HG03175 (cell line): ENCODE measurements at regions not wholly inside any gene's neighbourhood (a gene's known extent, or its start where the extent isn't known, plus 50 kb on each side); places are given as distances from the start of the nearest gene placed in this dataset.

Experiments
- ATAC-seq: cut with Tn5 transposase; IDR thresholded peaks from one replicate; pipeline ENCODE4 v1.9.1; 2021; ENCODE audit warnings: mild to moderate bottlenecking, moderate library complexity; ENCODE audit not compliant: unreplicated experiment

GRCh38 chr12:24233519-24234246, 284.2 kb upstream of the SOX5 start:
- no peak for ATAC-seq

GRCh38 chr12:24232531-24232930, 283.1 kb upstream of the SOX5 start:
- no peak for ATAC-seq

- ATAC-seq = peak; percentile 88
These were observed 281.8 kb upstream of the SOX5 start for GRCh38 chr12:24231298-24231697.

GRCh38 chr12:24230061-24230701, 280.7 kb upstream of the SOX5 start:
- ATAC-seq = no peak

GRCh38 chr12:24229031-24229700, 279.7 kb upstream of the SOX5 start:
- ATAC-seq = no peak

GRCh38 chr12:24228371-24228770, 278.9 kb upstream of the SOX5 start:
- no peak for ATAC-seq

GRCh38 chr12:24227551-24227950, 278.1 kb upstream of the SOX5 start:
- ATAC-seq = no peak

GRCh38 chr12:24226745-24227350, 277.4 kb upstream of the SOX5 start:
- no peak for ATAC-seq

GRCh38 chr12:24224401-24224800, 274.9 kb upstream of the SOX5 start:
- no peak for ATAC-seq

- no peak for ATAC-seq
These were observed 274.5 kb upstream of the SOX5 start for GRCh38 chr12:24223926-24224325.

- ATAC-seq = no peak
These were observed 273.5 kb upstream of the SOX5 start for GRCh38 chr12:24222968-24223367.

- no peak for ATAC-seq
These were observed 263.0 kb upstream of the SOX5 start for GRCh38 chr12:24212496-24212895.

GRCh38 chr12:24206621-24207020, 257.2 kb upstream of the SOX5 start:
- no peak for ATAC-seq

GRCh38 chr12:24201258-24201970, 251.9 kb upstream of the SOX5 start:
- ATAC-seq = peak; percentile 36

- ATAC-seq = peak; percentile 39
These were observed 250.5 kb upstream of the SOX5 start for GRCh38 chr12:24200010-24200409.

- peak; percentile 35 for ATAC-seq
These were observed 249.6 kb upstream of the SOX5 start for GRCh38 chr12:24198936-24199671.

GRCh38 chr12:24198070-24198469, 248.6 kb upstream of the SOX5 start:
- no peak for ATAC-seq

- ATAC-seq = no peak
These were observed 248.1 kb upstream of the SOX5 start for GRCh38 chr12:24197532-24197931.

- no peak for ATAC-seq
These were observed 245.6 kb upstream of the SOX5 start for GRCh38 chr12:24195063-24195462.

GRCh38 chr12:24191117-24191516, 241.6 kb upstream of the SOX5 start:
- ATAC-seq = no peak
